GM12873 (cell line): ENCODE measurements at regions not wholly inside any gene's neighbourhood (a gene's known extent, or its start where the extent isn't known, plus 50 kb on each side); places are given as distances from the start of the nearest gene placed in this dataset.

Experiments used
- CTCF ChIP-seq: IDR thresholded peaks from 2 replicates; pipeline ENCODE4 v1.5.1; 2012; ENCODE audit warnings: low read depth, mild to moderate bottlenecking, moderate library complexity, low read length, control low read depth; ENCODE audit not compliant: insufficient read depth; ENCODE audit errors: missing control alignments

GRCh38 chr2:107338571-107338970 lies 452.6 kb upstream of the ST6GAL2 start:
- no peak for TF ChIP-seq CTCF

- TF ChIP-seq CTCF: no peak
Observed at GRCh38 chr2:107340955-107341354, 455.0 kb upstream of the ST6GAL2 start.

- TF ChIP-seq CTCF: no peak
Observed at GRCh38 chr2:107349329-107349728, 463.4 kb upstream of the ST6GAL2 start.

GRCh38 chr2:107354175-107354574 lies 468.2 kb upstream of the ST6GAL2 start:
- no peak for TF ChIP-seq CTCF

GRCh38 chr2:107358362-107358761 lies 468.3 kb upstream of the RGPD4 start:
- no peak for TF ChIP-seq CTCF

- TF ChIP-seq CTCF: no peak
Observed at GRCh38 chr2:107359021-107359420, 467.7 kb upstream of the RGPD4 start.

GRCh38 chr2:107361751-107362381 lies 464.8 kb upstream of the RGPD4 start:
- no peak for TF ChIP-seq CTCF
